G401 (cell line): ENCODE measurements at regions not wholly inside any gene's neighbourhood (a gene's known extent, or its start where the extent isn't known, plus 50 kb on each side); places are given as distances from the start of the nearest gene placed in this dataset.
"Not testable (repeated sequence)": the region's sequence is repeated elsewhere in the genome, so short reads cannot be mapped to it uniquely, and the experiment has no call there.

Experiments
- DNase-seq: peaks from one replicate; pipeline ENCODE4 v3.0.0-alpha.2; 2015; ENCODE audit warnings: low spot score
- in situ Hi-C: cut with HindIII; loops from 2 replicates; pipeline ENCODE4 v1.10.0; 2016; ENCODE audit warnings: low sequenced_read_pairs, mixed read lengths

DNA sequence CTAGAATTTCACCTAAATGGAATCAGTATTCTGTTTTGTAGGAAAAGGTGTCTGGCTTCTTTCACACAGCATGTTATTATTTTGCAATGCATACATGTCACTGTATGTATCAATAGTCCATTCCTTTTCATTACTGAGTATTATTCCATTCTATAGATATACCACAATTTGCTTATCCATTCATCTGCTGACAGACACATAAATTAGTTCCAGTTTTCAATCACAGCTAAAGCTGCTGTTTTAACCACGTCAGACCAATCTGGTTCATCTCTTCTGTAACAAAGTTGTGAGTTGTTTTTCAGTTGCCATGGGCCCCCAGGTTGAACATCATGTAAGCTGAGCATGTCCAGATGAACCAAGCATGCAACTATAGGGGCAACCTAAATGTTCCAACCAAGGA, 282.1 kb upstream of the MKLN1 start:
- no peak for DNase-seq
- in situ Hi-C loops: no loop called here

DNA sequence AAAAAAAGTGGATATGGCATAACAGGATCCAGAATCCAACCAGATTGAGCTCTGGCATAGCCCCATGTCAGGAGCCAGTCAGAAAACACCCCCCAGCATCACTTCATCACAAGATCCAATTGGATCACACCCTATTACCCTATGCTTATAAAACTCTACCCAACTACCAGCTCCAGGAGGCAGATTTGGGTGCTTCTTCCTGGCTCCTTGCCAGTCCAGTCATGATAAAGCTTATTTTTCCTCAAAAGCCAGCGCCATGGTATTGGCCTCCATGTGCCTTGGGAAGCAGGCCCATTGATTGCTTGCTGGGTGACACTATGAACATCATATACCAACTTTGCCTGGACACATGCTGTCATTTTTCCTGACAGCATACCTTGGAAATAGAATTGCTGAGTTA, 281.4 kb upstream of the MKLN1 start:
- no peak for DNase-seq
- in situ Hi-C loops: no loop called here

- in situ Hi-C loops: no loop called here
- DNase-seq: no peak
Observed at GRCh38 chr7:131047651-131048304, 279.9 kb upstream of the MKLN1 start.

- DNase-seq: no peak
- in situ Hi-C loops: no loop called here
Observed at GRCh38 chr7:131051304-131051703, 276.4 kb upstream of the MKLN1 start.

DNA sequence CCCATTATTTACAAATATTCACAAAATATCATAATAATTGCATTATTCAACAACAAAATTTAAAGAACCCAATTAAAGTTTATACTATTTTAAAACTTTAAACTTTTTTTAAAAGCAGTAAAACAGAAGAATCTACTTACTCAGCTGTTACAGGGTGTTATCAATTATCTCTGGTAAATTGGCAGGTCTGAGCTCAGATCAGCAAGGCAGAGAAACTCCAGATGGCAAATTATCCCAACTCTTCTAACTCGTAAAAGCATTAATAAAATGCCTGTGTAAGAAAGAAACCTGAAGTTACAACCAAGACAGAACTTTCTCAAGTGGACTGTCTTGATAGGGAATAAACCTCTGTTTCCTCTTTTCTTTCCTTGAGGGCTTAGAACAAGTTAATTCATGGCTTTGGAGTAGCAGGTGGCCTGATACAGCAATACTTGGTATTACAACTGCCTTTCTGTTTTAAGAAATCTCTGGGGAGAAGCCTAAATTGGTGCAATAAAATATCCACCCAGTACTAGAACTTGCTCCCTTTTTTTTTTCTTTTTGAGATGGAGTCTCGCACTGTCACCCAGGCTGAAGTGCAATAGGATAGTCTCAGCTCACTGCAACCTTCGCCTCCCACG, 275.3 kb upstream of the MKLN1 start:
- no peak for DNase-seq
- in situ Hi-C loops: no loop called here

- in situ Hi-C loops: no loop called here
- DNase-seq: no peak
Observed at GRCh38 chr7:131056007-131056406, 271.7 kb upstream of the MKLN1 start.

GRCh38 chr7:131057015-131057793, 270.5 kb upstream of the MKLN1 start:
- in situ Hi-C loops: no loop called here
- no peak for DNase-seq

GRCh38 chr7:131057794-131058070, 269.9 kb upstream of the MKLN1 start:
- DNase-seq: no peak
- in situ Hi-C loops: no loop called here

DNA sequence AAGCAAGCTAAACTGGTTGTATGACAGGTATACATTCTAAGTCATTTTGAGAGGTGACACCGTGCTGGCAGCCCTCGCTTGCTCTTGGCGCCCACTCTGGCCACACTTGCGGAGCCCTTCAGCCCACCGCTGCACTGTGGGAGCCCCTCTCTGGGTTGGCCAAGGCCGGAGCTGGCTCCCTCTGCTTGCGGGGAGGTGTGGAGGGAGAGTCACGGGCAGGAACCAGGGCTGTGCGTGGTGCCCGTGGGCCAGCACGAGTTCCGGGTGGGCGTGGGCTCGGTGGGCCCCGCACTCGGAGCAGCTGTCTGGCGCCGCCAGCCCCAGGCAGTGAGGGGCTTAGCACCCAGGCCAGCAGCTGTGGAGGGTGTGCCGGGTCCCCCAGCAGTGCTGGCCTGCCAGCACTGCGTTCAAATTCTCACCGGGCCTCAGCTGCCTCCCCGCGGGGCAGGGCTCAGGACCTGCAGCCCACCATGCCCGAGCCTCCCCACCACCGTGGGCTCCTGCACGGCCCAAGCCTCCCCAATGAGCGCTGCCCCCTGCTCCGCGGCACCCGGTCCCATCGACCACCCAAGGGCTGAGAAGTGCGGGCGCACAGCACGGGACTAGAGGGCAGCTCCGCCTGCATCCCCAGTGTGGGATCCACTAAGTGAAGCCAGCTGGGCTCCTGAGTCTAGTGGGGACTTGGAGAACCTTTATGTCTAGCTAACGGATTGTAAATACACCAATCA, 269.0 kb upstream of the MKLN1 start:
- in situ Hi-C loops, DNase-seq: not testable (repeated sequence)

- in situ Hi-C loops: not testable (repeated sequence)
Observed at GRCh38 chr7:131059401-131059800, 268.3 kb upstream of the MKLN1 start.

DNA sequence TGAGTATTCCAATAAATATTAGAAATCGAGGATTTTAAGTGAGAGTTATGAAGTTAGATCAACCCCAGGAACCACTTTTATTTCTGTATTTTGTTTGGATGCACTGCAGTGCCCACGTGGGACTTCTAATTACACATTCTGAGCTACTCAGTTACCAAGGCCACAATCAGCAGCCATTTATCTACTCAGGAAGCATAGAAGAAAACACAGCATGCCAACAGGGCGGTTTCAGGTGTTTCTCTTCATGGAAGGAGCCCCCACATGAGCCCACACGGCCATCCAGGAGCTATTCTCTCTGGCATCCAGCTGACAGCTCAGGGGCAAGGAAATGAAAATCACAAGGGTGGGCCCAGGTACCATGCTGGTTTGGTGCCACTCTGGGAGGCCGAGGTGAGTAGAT, 266.5 kb upstream of the MKLN1 start:
- DNase-seq: no peak
- in situ Hi-C loops: no loop called here

More at GRCh38 chr7:131059401-131059800, 268.3 kb upstream of the MKLN1 start:
- not testable (repeated sequence) for DNase-seq

- no peak for DNase-seq
- in situ Hi-C loops: no loop called here
Observed at GRCh38 chr7:131061818-131062217, 265.9 kb upstream of the MKLN1 start.

DNA sequence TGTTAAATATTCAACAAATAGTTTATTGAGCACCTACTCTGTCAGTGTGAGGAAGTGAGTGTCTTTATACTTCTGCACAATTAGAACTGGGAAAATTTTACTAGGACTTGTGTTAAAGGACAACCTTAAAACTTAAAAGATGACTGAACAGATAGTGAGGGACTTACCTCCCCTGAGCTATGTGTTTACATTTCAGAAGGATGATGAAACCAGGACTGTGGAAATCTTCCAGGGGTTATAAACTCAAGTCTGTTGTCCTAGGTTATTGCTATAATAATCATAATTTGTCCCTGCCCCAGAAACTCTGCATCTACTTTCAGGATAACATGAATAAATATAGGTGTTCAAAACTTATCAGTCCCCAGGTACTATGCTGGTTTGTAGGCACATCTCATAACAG, 261.0 kb upstream of the MKLN1 start:
- in situ Hi-C loops: no loop called here
- no peak for DNase-seq

- in situ Hi-C loops: no loop called here
- DNase-seq: peak; percentile 27
Observed at GRCh38 chr7:131067220-131067619, 260.5 kb upstream of the MKLN1 start.

GRCh38 chr7:131068604-131069021, 259.1 kb upstream of the MKLN1 start:
- in situ Hi-C loops: no loop called here
- no peak for DNase-seq

DNA sequence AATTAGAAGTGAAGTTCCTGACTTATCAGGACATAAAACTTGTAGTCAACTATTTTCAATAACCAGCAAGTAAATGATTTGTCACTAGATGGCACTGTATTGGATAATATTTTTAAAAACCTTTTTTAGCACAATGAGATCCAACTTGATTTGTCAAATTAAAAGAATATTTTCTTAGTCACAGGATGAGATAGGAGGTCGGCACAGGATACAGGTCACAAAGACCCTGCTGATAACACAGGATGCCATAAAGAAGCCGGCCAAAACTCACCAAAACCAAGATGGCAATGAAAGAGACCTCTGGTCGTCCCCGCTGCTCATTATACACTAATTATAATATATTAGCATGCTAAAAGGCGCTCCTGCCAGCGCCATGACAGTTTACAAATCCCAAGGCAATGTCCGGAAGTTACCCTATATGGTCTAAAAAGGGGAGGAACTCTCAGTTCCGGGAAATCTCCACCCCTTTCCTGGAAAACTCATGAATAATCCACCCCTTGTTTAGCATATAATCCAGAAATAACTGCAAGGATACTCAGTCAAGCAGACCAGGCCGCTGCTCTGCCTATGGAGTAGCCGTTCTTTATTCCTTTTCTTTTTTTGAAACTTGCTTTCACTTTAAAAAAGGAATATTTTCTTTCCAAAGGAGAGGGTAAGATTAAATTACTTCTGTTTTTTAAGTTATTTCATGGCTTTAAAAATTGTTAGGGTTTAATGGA, 255.7 kb upstream of the MKLN1 start:
- DNase-seq: no peak
- in situ Hi-C loops: no loop called here

DNA sequence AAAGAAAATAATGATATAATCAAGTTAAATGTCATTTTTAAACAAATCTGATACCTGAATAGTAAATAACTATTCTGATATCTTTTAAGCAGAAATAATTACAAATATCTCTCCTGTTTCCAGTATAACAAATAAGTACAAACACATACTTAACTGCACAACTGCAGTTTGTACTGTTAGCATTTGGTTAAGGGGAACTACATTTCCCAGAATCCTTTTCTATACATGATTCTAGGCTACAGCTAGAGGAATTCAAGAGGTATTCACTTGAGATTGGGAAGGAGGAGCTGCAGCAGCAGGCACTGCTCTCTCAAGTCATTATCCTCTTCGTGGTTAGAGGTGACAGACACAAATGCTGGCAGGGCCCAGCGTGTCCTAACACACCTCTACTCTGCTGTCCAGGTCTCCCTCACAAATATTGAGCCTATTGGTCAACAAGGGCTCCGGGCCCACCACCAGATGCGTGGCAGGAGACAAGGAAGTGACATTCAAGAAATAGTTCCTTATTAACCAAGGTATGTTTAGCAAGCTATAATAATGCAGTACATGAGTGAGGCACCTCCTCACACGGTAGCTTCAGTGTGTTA, 255.1 kb upstream of the MKLN1 start:
- DNase-seq: no peak
- in situ Hi-C loops: no loop called here

DNA sequence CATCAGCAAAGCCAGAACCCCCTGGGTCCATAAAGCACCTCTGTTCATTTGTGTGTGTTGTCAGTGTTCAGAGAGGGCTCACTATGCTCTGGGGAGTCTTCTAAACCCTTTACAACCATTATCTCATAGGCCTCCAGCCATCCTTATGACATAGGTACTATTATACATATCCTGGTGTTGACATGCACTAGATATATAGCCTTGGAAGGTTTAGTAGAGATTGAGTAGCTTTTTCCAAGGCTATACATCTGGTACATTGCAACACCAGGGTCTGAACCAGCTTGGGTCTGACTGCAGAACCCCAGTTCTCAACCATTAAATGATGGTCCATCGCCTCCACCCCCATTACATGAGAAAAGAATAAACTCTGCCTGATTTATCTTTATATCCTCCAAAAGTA, 253.6 kb upstream of the MKLN1 start:
- no peak for DNase-seq
- in situ Hi-C loops: no loop called here

- in situ Hi-C loops: no loop called here
- peak; percentile 57 for DNase-seq
Observed at GRCh38 chr7:131074585-131074984, 253.1 kb upstream of the MKLN1 start.
